Gastroesophageal sphincter (tissue), 4 donors: ENCODE measurements at regions not wholly inside any gene's neighbourhood (a gene's known extent, or its start where the extent isn't known, plus 50 kb on each side); places are given as distances from the start of the nearest gene placed in this dataset.

Experiments
- ATAC-seq: fragments of 150-250 bp; one replicate; pipeline ENCODE4 v1.9.1; 2016; ENCODE audit warnings: mild to moderate bottlenecking, moderate library complexity
- H3K27ac ChIP-seq, 4 donors: fragments of 200-600 bp; sonication (generic) in 3 of 4; 1 replicate in 3 of 4; 2 replicates in 1 of 4; pipeline ENCODE4 v1.5.1; 2016 to 2019
- H3K27me3 ChIP-seq: fragments of 200-600 bp; sonication (generic); one replicate; pipeline ENCODE4 v1.5.1; 2019
- H3K36me3 ChIP-seq, 2 donors: fragments of 200-600 bp; sonication (generic); one replicate each; pipeline ENCODE4 v1.5.1; 2019; ENCODE audit warnings: control low read depth in 1 of 2
- H3K4me1 ChIP-seq, 3 donors: fragments of 200-600 bp; sonication (generic); 1 replicate in 2 of 3; 2 replicates in 1 of 3; pipeline ENCODE4 v1.5.1; 2016 to 2019; ENCODE audit warnings: control low read depth in 2 of 3
- H3K4me3 ChIP-seq, 2 donors: fragments of 200-600 bp; sonication (generic); one replicate each; pipeline ENCODE4 v1.5.1; 2019; ENCODE audit warnings: mild to moderate bottlenecking in 1 of 2, moderate library complexity in 1 of 2
- H3K9me3 ChIP-seq, 3 donors: fragments of 200-600 bp; sonication (generic); one replicate each; pipeline ENCODE4 v1.5.1; 2017 to 2019; ENCODE audit warnings: control low read depth in 2 of 3
- CTCF ChIP-seq, 4 experiments: fragments of 200-600 bp in 2 of 4; fragments of 450-650 bp in 2 of 4; sonication (generic) in 1 of 4; IDR thresholded peaks; one replicate each; pipeline ENCODE4 v1.5.1; 2017 to 2019; ENCODE audit warnings: antibody characterized with exemption in 4 of 4, mild to moderate bottlenecking in 2 of 4, moderate library complexity in 2 of 4
- EP300 ChIP-seq: sonication (generic); formaldehyde crosslinking; IDR thresholded peaks from one replicate; pipeline ENCODE4 v1.6.1; 2017; ENCODE audit warnings: antibody characterized with exemption, mild to moderate bottlenecking
- POLR2A ChIP-seq, 2 donors: fragments of 450-650 bp; IDR thresholded peaks; one replicate each; pipeline ENCODE4 v1.6.1; 2017; ENCODE audit warnings: antibody characterized with exemption in 2 of 2, mild to moderate bottlenecking in 2 of 2, moderate library complexity in 1 of 2
- POLR2AphosphoS5 ChIP-seq: sonication (generic); formaldehyde crosslinking; IDR thresholded peaks from one replicate; pipeline ENCODE4 v1.6.1; 2017; ENCODE audit warnings: antibody characterized with exemption
- WGBS, 2 donors: methylation state at CpG; one replicate each; pipeline ENCODE4 v1.1.5; 2018; ENCODE audit warnings: low coverage in 1 of 2; 5-methylcytosine and 5-hydroxymethylcytosine counted together

GRCh38 chrX:4238916-4239315, 525.5 kb upstream of the PRKX start:
- no peaks in the 10 kb centered on the region for H3K4me1 ChIP-seq
- H3K9me3 ChIP-seq = no peaks in the 10 kb centered on the region
- TF ChIP-seq EP300 (no peak), POLR2AphosphoS5 (no peak), POLR2A (IDR thresholded peaks at IDR 0.05) (no peak), CTCF (IDR thresholded peaks at IDR 0.05) (no peak)
- no peak for ATAC-seq
- H3K4me3 ChIP-seq = no peak overlapping the region
- no peaks in the 10 kb centered on the region for H3K36me3 ChIP-seq
- no peak overlapping the region for H3K27ac ChIP-seq
- no peaks in the 10 kb centered on the region for H3K27me3 ChIP-seq
- WGBS, 2 donors = 80 to 95% methylated on average over 3 of the region's 3 CpGs

- Histone ChIP-seq H3K27me3 (no peaks in the 10 kb centered on the region), H3K36me3 (no peaks in the 10 kb centered on the region), H3K9me3 (no peaks in the 10 kb centered on the region), H3K27ac (no peak overlapping the region), H3K4me1 (no peaks in the 10 kb centered on the region), H3K4me3 (no peak overlapping the region)
- ATAC-seq = no peak
- 14 to 19% methylated on average over 1 to 2 of the region's 2 CpGs for WGBS, 2 donors
- TF ChIP-seq CTCF (IDR thresholded peaks at IDR 0.05) (no peak), POLR2A (IDR thresholded peaks at IDR 0.05) (no peak), POLR2AphosphoS5 (no peak), EP300 (no peak)
Observed at GRCh38 chrX:4225086-4225485, 511.6 kb upstream of the PRKX start.

- no peak overlapping the region for H3K4me3 ChIP-seq
- WGBS, 2 donors = 14 to 33% methylated on average over 2 to 3 of the region's 3 CpGs
Observed at GRCh38 chrX:4206941-4207340, 493.5 kb upstream of the PRKX start.

GRCh38 chrX:4197971-4198370, 484.5 kb upstream of the PRKX start:
- H3K27me3 ChIP-seq = no peaks in the 10 kb centered on the region
- no peaks in the 10 kb centered on the region for H3K36me3 ChIP-seq
- WGBS, 2 donors = 88% methylated on average over 6 of the region's 6 CpGs; no CpG with 5 or more reads in 1 of the 2 donors
- H3K4me1 ChIP-seq = no peaks in the 10 kb centered on the region
- H3K9me3 ChIP-seq = no peaks in the 10 kb centered on the region
- no peak overlapping the region for H3K4me3 ChIP-seq
- no peak for ATAC-seq
- H3K27ac ChIP-seq = no peak overlapping the region
- TF ChIP-seq EP300 (no peak), POLR2AphosphoS5 (no peak), POLR2A (IDR thresholded peaks at IDR 0.05) (no peak), CTCF (IDR thresholded peaks at IDR 0.05) (no peak)

More at GRCh38 chrX:4206941-4207340, 493.5 kb upstream of the PRKX start:
- Histone ChIP-seq H3K9me3 (no peaks in the 10 kb centered on the region), H3K4me1 (no peaks in the 10 kb centered on the region), H3K36me3 (no peaks in the 10 kb centered on the region), H3K27ac (no peak overlapping the region), H3K27me3 (no peaks in the 10 kb centered on the region)
- no peak for ATAC-seq
- TF ChIP-seq EP300 = no peak
- TF ChIP-seq CTCF (IDR thresholded peaks at IDR 0.05) = no peak
- TF ChIP-seq POLR2A (IDR thresholded peaks at IDR 0.05) = no peak
- no peak for TF ChIP-seq POLR2AphosphoS5

GRCh38 chrX:4193500-4194155, 480.2 kb upstream of the PRKX start:
- 84 to 89% methylated on average over 6 of the region's 6 CpGs for WGBS, 2 donors
- H3K4me3 ChIP-seq = no peak overlapping the region
- H3K27ac ChIP-seq = no peak overlapping the region
- no peaks in the 10 kb centered on the region for H3K36me3 ChIP-seq
- no peaks in the 10 kb centered on the region for H3K4me1 ChIP-seq
- ATAC-seq = no peak
- no peaks in the 10 kb centered on the region for H3K27me3 ChIP-seq
- TF ChIP-seq POLR2A (IDR thresholded peaks at IDR 0.05) (no peak), POLR2AphosphoS5 (no peak), CTCF (IDR thresholded peaks at IDR 0.05) (no peak), EP300 (no peak)
- H3K9me3 ChIP-seq = no peaks in the 10 kb centered on the region
